DND-41 (cell line): ENCODE measurements at regions not wholly inside any gene's neighbourhood (a gene's known extent, or its start where the extent isn't known, plus 50 kb on each side); places are given as distances from the start of the nearest gene placed in this dataset.

Experiments
- EZH2 ChIP-seq: IDR thresholded peaks from 3 replicates; pipeline ENCODE4 v1.6.1; 2012; ENCODE audit warnings: borderline replicate concordance, low read depth, mild to moderate bottlenecking, moderate library complexity, low read length, inconsistent platforms; ENCODE audit not compliant: severe bottlenecking
- TF ChIP-seq, protein P1 (sequence below): IDR thresholded peaks from 2 replicates; pipeline ENCODE4 v1.5.1; 2012; ENCODE audit warnings: borderline replicate concordance, low read length, moderate library complexity, mild to moderate bottlenecking; ENCODE audit not compliant: poor library complexity, severe bottlenecking; ENCODE audit errors: extremely low read depth

DNA sequence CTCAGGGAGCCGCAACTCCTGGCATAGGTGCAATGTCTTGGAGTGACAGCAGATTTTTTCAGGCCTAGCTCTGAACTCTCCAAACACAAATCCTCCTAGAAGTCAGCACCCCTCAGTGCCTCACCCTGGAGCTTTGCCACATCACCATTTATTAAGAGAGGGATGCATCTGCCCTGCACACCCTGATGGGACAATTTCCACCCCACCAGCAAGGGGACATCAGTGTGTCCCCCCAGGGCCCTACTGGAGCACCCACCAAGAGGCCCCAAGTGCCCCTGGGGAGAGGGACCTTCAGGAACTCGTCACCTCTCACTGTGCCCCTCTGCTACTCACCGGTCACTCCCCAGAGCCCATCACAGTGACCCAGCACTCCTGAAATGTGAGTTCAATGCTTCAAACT, 144.7 kb downstream of the NDUFA10 start:
- TF ChIP-seq, protein P1, sequence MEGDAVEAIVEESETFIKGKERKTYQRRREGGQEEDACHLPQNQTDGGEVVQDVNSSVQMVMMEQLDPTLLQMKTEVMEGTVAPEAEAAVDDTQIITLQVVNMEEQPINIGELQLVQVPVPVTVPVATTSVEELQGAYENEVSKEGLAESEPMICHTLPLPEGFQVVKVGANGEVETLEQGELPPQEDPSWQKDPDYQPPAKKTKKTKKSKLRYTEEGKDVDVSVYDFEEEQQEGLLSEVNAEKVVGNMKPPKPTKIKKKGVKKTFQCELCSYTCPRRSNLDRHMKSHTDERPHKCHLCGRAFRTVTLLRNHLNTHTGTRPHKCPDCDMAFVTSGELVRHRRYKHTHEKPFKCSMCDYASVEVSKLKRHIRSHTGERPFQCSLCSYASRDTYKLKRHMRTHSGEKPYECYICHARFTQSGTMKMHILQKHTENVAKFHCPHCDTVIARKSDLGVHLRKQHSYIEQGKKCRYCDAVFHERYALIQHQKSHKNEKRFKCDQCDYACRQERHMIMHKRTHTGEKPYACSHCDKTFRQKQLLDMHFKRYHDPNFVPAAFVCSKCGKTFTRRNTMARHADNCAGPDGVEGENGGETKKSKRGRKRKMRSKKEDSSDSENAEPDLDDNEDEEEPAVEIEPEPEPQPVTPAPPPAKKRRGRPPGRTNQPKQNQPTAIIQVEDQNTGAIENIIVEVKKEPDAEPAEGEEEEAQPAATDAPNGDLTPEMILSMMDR: no peak
- TF ChIP-seq EZH2: no peak
